ENCODE measurements at regions not wholly inside any gene's neighbourhood (a gene's known extent, or its start where the extent isn't known, plus 50 kb on each side); places are given as distances from the start of the nearest gene placed in this dataset.
"Not testable (repeated sequence)": the region's sequence is repeated elsewhere in the genome, so short reads cannot be mapped to it uniquely, and the experiment has no call there.

DNA sequence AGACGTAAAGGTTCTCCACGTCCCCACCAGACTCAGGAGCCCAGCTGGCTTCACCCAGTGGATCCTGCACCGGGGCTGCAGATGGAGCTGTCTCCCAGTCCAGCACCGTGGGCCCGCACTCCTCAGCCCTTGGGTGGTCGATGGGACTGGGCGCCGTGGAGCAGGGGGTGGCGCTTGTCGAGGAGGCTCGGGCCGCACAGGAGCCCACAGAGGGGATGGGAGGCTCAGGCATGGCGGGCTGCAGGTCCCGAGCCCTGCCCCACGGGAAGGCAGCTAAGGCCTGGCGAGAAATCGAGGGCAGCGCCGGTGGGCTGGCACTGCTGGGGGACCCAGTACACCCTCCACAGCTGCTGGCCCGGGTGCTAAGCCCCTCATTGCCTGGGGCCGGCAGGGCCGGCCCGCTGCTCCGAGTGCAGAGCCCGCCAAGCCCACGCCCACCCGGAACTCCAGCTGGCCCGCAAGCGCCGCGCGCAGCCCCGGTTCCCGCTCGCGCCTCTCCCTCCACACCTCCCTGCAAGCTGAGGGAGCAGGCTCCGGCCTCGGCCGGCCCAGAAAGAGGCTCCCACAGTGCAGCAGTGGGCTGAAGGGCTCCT lies 56.3 kb upstream of the P3H2 start:
- not testable (repeated sequence) for TF ChIP-seq POLR2AphosphoS5 (IDR thresholded peaks at IDR 0.05; ENCODE audit: borderline replicate concordance, low read depth, low read length); EZH2 (IDR thresholded peaks at IDR 0.05); FOXP2 (optimal IDR thresholded peaks at IDR 0.05; ENCODE audit: control extremely low read depth, extremely low read length, insufficient read depth)

Measured in SK-N-MC (cell line).